GM12872 (cell line): ENCODE measurements at regions not wholly inside any gene's neighbourhood (a gene's known extent, or its start where the extent isn't known, plus 50 kb on each side); places are given as distances from the start of the nearest gene placed in this dataset.

ENCODE experiments used
- CTCF ChIP-seq: IDR thresholded peaks from 3 replicates; pipeline ENCODE4 v1.5.1; 2011; ENCODE audit warnings: low read depth, mild to moderate bottlenecking, low read length, moderate library complexity; ENCODE audit not compliant: insufficient read depth

DNA sequence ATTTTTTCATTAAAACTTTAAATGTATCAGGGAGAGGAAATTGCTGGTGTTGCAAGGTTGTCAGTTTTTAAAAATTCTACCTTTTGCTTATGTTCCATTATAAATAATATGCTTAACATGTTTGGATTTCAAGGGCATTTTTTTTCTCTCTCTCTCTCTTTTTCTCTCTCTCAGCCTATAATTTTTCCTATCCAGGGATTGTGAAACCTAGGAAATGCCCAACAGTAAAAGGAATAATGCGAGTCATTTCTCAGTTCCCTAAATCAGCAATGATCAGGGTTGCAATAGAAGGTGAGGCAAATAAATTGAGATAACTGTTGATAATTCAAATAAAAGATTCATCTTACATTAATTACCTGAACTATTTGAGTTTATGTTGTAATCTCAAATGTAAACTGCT lies 53.2 kb upstream of the IFNGR1 start:
- no peak for TF ChIP-seq CTCF

GRCh38 chr6:137271245-137272183 lies 52.3 kb upstream of the IFNGR1 start:
- TF ChIP-seq CTCF, result peak; percentile 82

- TF ChIP-seq CTCF, result no peak
Observed at GRCh38 chr6:137269803-137270202, 50.6 kb upstream of the IFNGR1 start.

DNA sequence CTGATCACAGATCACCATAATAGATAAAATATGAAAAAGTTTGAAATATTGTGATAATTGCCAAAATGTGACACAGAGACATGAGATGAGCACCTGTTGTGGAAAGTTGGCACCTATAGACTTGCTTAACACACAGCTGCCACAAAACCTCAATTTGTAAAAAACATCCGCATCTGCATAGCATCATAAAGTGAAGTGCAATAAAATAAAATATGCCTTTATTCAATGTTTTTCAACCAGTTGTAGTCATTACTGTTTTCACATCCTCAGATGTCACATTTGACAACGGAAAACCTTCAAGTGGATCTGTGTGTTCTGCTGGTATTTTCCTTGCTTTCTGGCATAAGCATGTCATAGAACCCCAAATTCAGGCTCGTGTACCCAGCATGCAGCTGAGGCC lies 50.2 kb upstream of the IFNGR1 start:
- no peak for TF ChIP-seq CTCF
